Kidney (tissue), 13 donors: ENCODE measurements at regions not wholly inside any gene's neighbourhood (a gene's known extent, or its start where the extent isn't known, plus 50 kb on each side); places are given as distances from the start of the nearest gene placed in this dataset.

Experiments
- DNase-seq, 5 donors: peaks; one replicate each; pipeline ENCODE4 v3.0.0-alpha.2; 2013 to 2020
- FAIRE-seq: peaks from 2 replicates; lab custom pipeline; 2012; peaks lifted over from hg19 to GRCh38; lab: Jason Lieb, UNC
- H3K27ac ChIP-seq, 2 donors: one replicate each; pipeline ENCODE4 v1.7.0; 2013; ENCODE audit warnings: low read depth in 2 of 2, low read length in 2 of 2, inconsistent platforms in 1 of 2
- H3K27me3 ChIP-seq: one replicate; pipeline ENCODE4 v1.7.1; 2013; ENCODE audit warnings: low read length, inconsistent platforms; ENCODE audit not compliant: control insufficient read depth, insufficient read depth
- H3K36me3 ChIP-seq, 3 donors: one replicate each; pipeline versions ENCODE4 v1.7.0 to v1.7.1; 2013; ENCODE audit warnings: low read length in 3 of 3, control low read depth in 1 of 3, inconsistent platforms in 1 of 3; ENCODE audit not compliant: insufficient read depth in 3 of 3, control insufficient read depth in 2 of 3
- H3K4me1 ChIP-seq, 3 donors: one replicate each; pipeline versions ENCODE4 v1.7.0 to v1.7.1; 2013; ENCODE audit warnings: low read length in 3 of 3, inconsistent platforms in 1 of 3, low read depth in 1 of 3; ENCODE audit not compliant: control insufficient read depth in 2 of 3, insufficient read depth in 2 of 3
- H3K4me3 ChIP-seq, 3 donors: one replicate each; pipeline versions ENCODE4 v1.7.0 to v1.8.1; 2013; ENCODE audit warnings: low read length in 3 of 3, control low read depth in 1 of 3, inconsistent platforms in 1 of 3
- H3K9ac ChIP-seq, 3 donors: one replicate each; pipeline versions ENCODE4 v1.7.0 to v1.7.1; 2013; ENCODE audit warnings: low read length in 3 of 3, control low read depth in 1 of 3, inconsistent platforms in 1 of 3
- H3K9me3 ChIP-seq, 3 donors: one replicate each; pipeline versions ENCODE4 v1.7.0 to v1.7.1; 2013; ENCODE audit warnings: low read length in 3 of 3, control low read depth in 1 of 3, inconsistent platforms in 1 of 3; ENCODE audit not compliant: control insufficient read depth in 2 of 3, insufficient read depth in 1 of 3
- CTCF ChIP-seq: IDR thresholded peaks from 3 replicates; pipeline ENCODE4 v1.5.1; 2012; ENCODE audit warnings: mild to moderate bottlenecking, moderate library complexity, borderline replicate concordance; ENCODE audit not compliant: insufficient read depth; ENCODE audit errors: extremely low read depth
- intact Hi-C: fragments of 100-400 bp; cut with DNase I; formaldehyde crosslinking; loops from one replicate; pipeline ENCODE4 v1.11.1; 2022
- donor health status: control.
- donor health status: control.
- donor health status: control.
- donor health status: control.
- donor health status: control.
- donor health status: DM: yes; HTN: yes; CAD: no.
- donor health status: Normal renal cell carcinoma (clear cell type).

- intact Hi-C loops = no loop called here
Observed at GRCh38 chr13:34640993-34641330, 301.1 kb upstream of the NBEA start.

GRCh38 chr13:34647379-34648150, 294.5 kb upstream of the NBEA start:
- no peak for DNase-seq
- no peak for TF ChIP-seq CTCF
- H3K27ac ChIP-seq = no peak overlapping the region
- no peaks in the 10 kb centered on the region for H3K27me3 ChIP-seq
- H3K9me3 ChIP-seq = no peaks in the 10 kb centered on the region
- no peak overlapping the region for H3K9ac ChIP-seq
- no peak for FAIRE-seq
- no peak overlapping the region for H3K4me3 ChIP-seq
- H3K36me3 ChIP-seq = no peaks in the 10 kb centered on the region
- no peaks in the 10 kb centered on the region for H3K4me1 ChIP-seq
- intact Hi-C loops = no loop called here

More at GRCh38 chr13:34640993-34641330, 301.1 kb upstream of the NBEA start:
- Histone ChIP-seq H3K27ac (no peak overlapping the region), H3K9ac (no peak overlapping the region), H3K4me1 (no peaks in the 10 kb centered on the region), H3K4me3 (no peak overlapping the region), H3K9me3 (no peaks in the 10 kb centered on the region), H3K36me3 (no peaks in the 10 kb centered on the region), H3K27me3 (no peaks in the 10 kb centered on the region)
- TF ChIP-seq CTCF = no peak
- DNase-seq (no peak), FAIRE-seq (no peak)

- Histone ChIP-seq H3K4me1 (peaks cover 0 to 13% (median 0%) of the 10 kb centered on the region in 3 donors), H3K9me3 (no peaks in the 10 kb centered on the region), H3K9ac (no peak overlapping the region), H3K4me3 (no peak overlapping the region), H3K27ac (no peak overlapping the region), H3K36me3 (no peaks in the 10 kb centered on the region), H3K27me3 (no peaks in the 10 kb centered on the region)
- no peak for FAIRE-seq
- intact Hi-C loops = no loop called here
- no peak for DNase-seq
- no peak for TF ChIP-seq CTCF
Observed at GRCh38 chr13:34654203-34654602, 287.9 kb upstream of the NBEA start.
